HepG2 (cell line): ENCODE measurements at regions not wholly inside any gene's neighbourhood (a gene's known extent, or its start where the extent isn't known, plus 50 kb on each side); places are given as distances from the start of the nearest gene placed in this dataset.

ENCODE experiments used
- ATAC-seq: fragments of 200-7000 bp; cut with Tn5 transposase; 3 replicates; pipeline ENCODE4 v1.9.1; 2020; ENCODE audit warnings: mild to moderate bottlenecking, moderate library complexity
- BruUV-seq: library from RNA; stranded (reverse); fragments of 400-500 nt; replicated peaks from 2 replicates; lab custom pipeline; 2021; lab: Mats Ljungman, UMichigan
- CTCF ChIA-PET: fragments of 300-600 bp; formaldehyde crosslinking; extraction: SDS; loops from one replicate; lab custom pipeline; 2021; ENCODE audit warnings: low total read pairs, inconsistent platforms, low intra/inter-chr PET ratio; lab: Yijun Ruan, JAX
- POLR2A ChIA-PET: fragments of 350-600 bp; sonication (Branson Sonifier 250); formaldehyde crosslinking; loops from one replicate; lab custom pipeline; 2020; ENCODE audit warnings: antibody characterized with exemption, inconsistent platforms; lab: Yijun Ruan, JAX
- DNase-seq: peaks from one replicate; pipeline ENCODE4 v3.0.0-alpha.2; 2015; ENCODE audit warnings: low spot score
- FAIRE-seq: peaks from 3 replicates; lab custom pipeline; 2011; peaks lifted over from hg19 to GRCh38; lab: Jason Lieb, UNC
- H2AFZ ChIP-seq: one replicate; pipeline ENCODE4 v1.6.1; 2011; ENCODE audit warnings: low read length, inconsistent platforms
- H3K27ac ChIP-seq: fragments of 300-600 bp; 3 replicates; pipeline ENCODE4 v1.8.0; 2011; ENCODE audit warnings: mixed run types, mild to moderate bottlenecking, mixed read lengths, low read length, inconsistent platforms; ENCODE audit not compliant: insufficient read depth; ENCODE audit errors: extremely low read length
- H3K27me3 ChIP-seq, 2 experiments: fragments of 200-600 bp in 1 of 2; 2 replicates in 1 of 2; 3 replicates in 1 of 2; pipeline versions ENCODE4 v1.6.0 to v1.8.0; 2011; ENCODE audit warnings: low read length in 2 of 2, mild to moderate bottlenecking in 2 of 2, moderate library complexity in 2 of 2, inconsistent platforms in 1 of 2; ENCODE audit not compliant: insufficient read depth in 2 of 2, control insufficient read depth in 1 of 2
- H3K36me3 ChIP-seq, 2 experiments: fragments of 200-600 bp in 1 of 2; replicated peaks in 1 of 2; 2 replicates in 1 of 2; 3 replicates in 1 of 2; pipeline versions ENCODE4 v1.5.1 to v1.8.0; 2011; ENCODE audit warnings: low read length in 2 of 2, inconsistent platforms in 1 of 2; ENCODE audit not compliant: insufficient read depth in 2 of 2, control insufficient read depth in 1 of 2
- H3K4me1 ChIP-seq: 2 replicates; pipeline ENCODE4 v1.5.1; 2012; ENCODE audit warnings: low read length, inconsistent platforms; ENCODE audit not compliant: insufficient read depth
- H3K4me2 ChIP-seq: 2 replicates; pipeline ENCODE4 v1.6.0; 2011; ENCODE audit warnings: low read depth, low read length, inconsistent platforms
- H3K4me3 ChIP-seq, 3 experiments: fragments of 200-600 bp in 1 of 3; sonication (generic), shearing (Covaris generic) in 1 of 3; replicated peaks in 1 of 3; 2 replicates each; pipeline ENCODE4 v1.5.1; 2011 to 2016; ENCODE audit warnings: low read length in 3 of 3, inconsistent platforms in 2 of 3, low read depth in 2 of 3, mild to moderate bottlenecking in 2 of 3, control low read depth in 1 of 3, mixed read lengths in 1 of 3; ENCODE audit not compliant: insufficient read depth in 1 of 3
- H3K79me2 ChIP-seq: one replicate; pipeline ENCODE4 v1.6.1; 2011; ENCODE audit warnings: low read length, inconsistent platforms; ENCODE audit not compliant: insufficient read depth
- H3K9ac ChIP-seq: 2 replicates; pipeline ENCODE4 v1.6.0; 2011; ENCODE audit warnings: mild to moderate bottlenecking, low read depth, low read length, inconsistent platforms; ENCODE audit not compliant: insufficient read depth
- H3K9me3 ChIP-seq: 2 replicates; pipeline ENCODE4 v1.5.1; 2012; ENCODE audit warnings: mild to moderate bottlenecking, low read length
- H4K20me1 ChIP-seq: 2 replicates; pipeline ENCODE4 v1.6.0; 2011; ENCODE audit warnings: inconsistent platforms, mild to moderate bottlenecking, low read length, moderate library complexity; ENCODE audit not compliant: insufficient read depth
- ATF6 ChIP-seq: sonication (generic); formaldehyde crosslinking; conservative IDR thresholded peaks from 2 replicates; pipeline ENCODE4 v1.4.0; 2020; ENCODE audit warnings: missing genetic modification reagents
- BORCS8-MEF2B ChIP-seq: sonication (generic); formaldehyde crosslinking; IDR thresholded peaks from 2 replicates; pipeline ENCODE4 v1.8.0; 2022; ENCODE audit warnings: mild to moderate bottlenecking, missing genetic modification reagents
- EED ChIP-seq: sonication (generic); formaldehyde crosslinking; IDR thresholded peaks from 2 replicates; pipeline ENCODE4 v1.5.0; 2020; ENCODE audit warnings: mild to moderate bottlenecking, missing genetic modification reagents
- NR2F6 ChIP-seq, 2 experiments: IDR thresholded peaks; 2 replicates each; pipeline ENCODE4 v1.6.1; 2016; ENCODE audit warnings: antibody characterized with exemption in 1 of 2, mild to moderate bottlenecking in 1 of 2
- RFX1 ChIP-seq: fragments of 450-650 bp; IDR thresholded peaks from 2 replicates; pipeline ENCODE4 v1.6.1; 2017
- SATB2 ChIP-seq: sonication (generic); formaldehyde crosslinking; IDR thresholded peaks from 2 replicates; pipeline ENCODE4 v1.5.0; 2020; ENCODE audit warnings: missing genetic modification reagents
- SMAD3 ChIP-seq: sonication (generic); formaldehyde crosslinking; IDR thresholded peaks from 2 replicates; pipeline ENCODE4 v1.4.0; 2020; ENCODE audit warnings: missing genetic modification reagents
- SP4 ChIP-seq: sonication (generic); formaldehyde crosslinking; IDR thresholded peaks from 2 replicates; pipeline ENCODE4 v1.8.1; 2023; ENCODE audit warnings: mild to moderate bottlenecking, missing genetic modification reagents
- TMF1 ChIP-seq: sonication (generic); formaldehyde crosslinking; IDR thresholded peaks from 2 replicates; pipeline ENCODE4 v1.8.1; 2022; ENCODE audit warnings: low read depth, missing genetic modification reagents
- ZFP1 ChIP-seq: IDR thresholded peaks from 2 replicates; pipeline ENCODE4 v1.6.1; 2016
- ZKSCAN8 ChIP-seq: IDR thresholded peaks from 2 replicates; pipeline ENCODE4 v1.6.1; 2016; ENCODE audit warnings: borderline replicate concordance, missing genetic modification reagents, missing compliant biosample characterization
- ZNF33B ChIP-seq: sonication (generic); formaldehyde crosslinking; IDR thresholded peaks from 2 replicates; pipeline ENCODE4 v1.5.1; 2020; ENCODE audit warnings: mild to moderate bottlenecking, missing genetic modification reagents
- ZNF576 ChIP-seq: sonication (generic); formaldehyde crosslinking; IDR thresholded peaks from 2 replicates; pipeline ENCODE4 v1.4.0; 2020; ENCODE audit warnings: mild to moderate bottlenecking, missing genetic modification reagents
- ZNF704 ChIP-seq: sonication (generic); formaldehyde crosslinking; IDR thresholded peaks from 2 replicates; pipeline ENCODE4 v1.8.1; 2023; ENCODE audit warnings: mild to moderate bottlenecking, inconsistent platforms, moderate library complexity, missing genetic modification reagents, borderline replicate concordance
- ZNF883 ChIP-seq: sonication (generic); formaldehyde crosslinking; IDR thresholded peaks from 2 replicates; pipeline ENCODE4 v1.5.1; 2020; ENCODE audit warnings: mild to moderate bottlenecking, missing genetic modification reagents; ENCODE audit errors: not compliant biosample characterization
- WGBS: methylation state at CpG from one replicate; pipeline ENCODE4 v1.1.6; 2017; ENCODE audit warnings: low lambda C conversion rate; 5-methylcytosine and 5-hydroxymethylcytosine counted together
- in situ Hi-C: cut with HindIII; loops from 2 replicates; pipeline ENCODE4 v1.10.0; 2017; ENCODE audit warnings: low pct_unique_long_range_greater_than_20kb; ENCODE audit not compliant: extremely low pct_ligation_motif_present
- intact Hi-C: fragments of 100-400 bp; cut with micrococcal nuclease; formaldehyde crosslinking; loops from one replicate; pipeline ENCODE4 v1.10.0; 2022; ENCODE audit not compliant: unreplicated experiment

GRCh38 chr9:126043681-126044080 lies 282.9 kb upstream of the MVB12B start:
- Histone ChIP-seq H3K4me1 (no peaks in the 10 kb centered on the region), H4K20me1 (no peaks in the 10 kb centered on the region), H3K79me2 (no peaks in the 10 kb centered on the region), H3K27me3 (peaks cover 1 to 17% of the 10 kb centered on the region in 2 experiments; a peak in 3 of 5 replicates), H2AFZ (no peak overlapping the region), H3K9me3 (peaks cover 7% of the 10 kb centered on the region; the same call in 1 of the 2 replicates), H3K9ac (no peak overlapping the region), H3K36me3 (no peaks in the 10 kb centered on the region), H3K4me2 (no peak overlapping the region), H3K4me3 (no peak overlapping the region), H3K27ac (no peak overlapping the region)
- TF ChIP-seq ZFP1 (CRISPR knock-in tag) (no peak), BORCS8-MEF2B (CRISPR knock-in tag) (no peak), ZNF883 (no peak), NR2F6 (IDR thresholded peaks at IDR 0.05) (no peak), NR2F6 (CRISPR knock-in tag; IDR thresholded peaks at IDR 0.05) (no peak), RFX1 (no peak), ZKSCAN8 (CRISPR knock-in tag) (no peak), ZNF704 (CRISPR knock-in tag) (no peak), TMF1 (CRISPR knock-in tag) (no peak), ATF6 (CRISPR knock-in tag) (no peak), ZNF33B (CRISPR knock-in tag) (no peak), SMAD3 (CRISPR knock-in tag) (no peak), SATB2 (CRISPR knock-in tag) (no peak), SP4 (no peak), EED (CRISPR knock-in tag) (no peak), ZNF576 (CRISPR knock-in tag) (no peak)
- no peak for ATAC-seq
- intact Hi-C loops (no loop called here), in situ Hi-C loops (no loop called here)
- no TSS peak for BruUV-seq
- FAIRE-seq, result no peak
- ChIA-PET CTCF (no interaction called here), POLR2A (no interaction called here)
- WGBS, result 31% methylated on average over 4 of the region's 4 CpGs
- DNase-seq, result no peak
